Endothelial cell of umbilical vein (primary cell): ENCODE measurements at regions not wholly inside any gene's neighbourhood (a gene's known extent, or its start where the extent isn't known, plus 50 kb on each side); places are given as distances from the start of the nearest gene placed in this dataset.

Source experiments
- CTCF ChIP-seq, 2 donors: IDR thresholded peaks; 1 replicate in 1 of 2; 2 replicates in 1 of 2; pipeline ENCODE4 v1.5.1; 2011; ENCODE audit warnings: low read length in 2 of 2, mild to moderate bottlenecking in 2 of 2, moderate library complexity in 2 of 2, control low read depth in 1 of 2, inconsistent platforms in 1 of 2, low read depth in 1 of 2; ENCODE audit not compliant: insufficient read depth in 1 of 2; ENCODE audit errors: extremely low read depth in 1 of 2
- EZH2 ChIP-seq: IDR thresholded peaks from 2 replicates; pipeline ENCODE4 v1.6.1; 2012; ENCODE audit warnings: borderline replicate concordance, low read depth, mild to moderate bottlenecking, moderate library complexity, low read length, inconsistent platforms; ENCODE audit not compliant: severe bottlenecking
- FOS ChIP-seq: IDR thresholded peaks from 2 replicates; pipeline ENCODE4 v1.6.1; 2011; ENCODE audit warnings: mild to moderate bottlenecking, low read length, moderate library complexity, borderline replicate concordance; ENCODE audit not compliant: insufficient read depth
- GATA2 ChIP-seq: IDR thresholded peaks from 2 replicates; pipeline ENCODE4 v1.7.0; 2011; ENCODE audit warnings: low read depth, mild to moderate bottlenecking, moderate library complexity, mixed read lengths, low read length; ENCODE audit not compliant: insufficient read length, insufficient read depth
- JUN ChIP-seq: IDR thresholded peaks from 2 replicates; pipeline ENCODE4 v1.6.1; 2011; ENCODE audit warnings: borderline replicate concordance, low read depth; ENCODE audit not compliant: insufficient read length, insufficient read depth
- MYC ChIP-seq: IDR thresholded peaks from one replicate; pipeline ENCODE4 v1.6.1; 2011; ENCODE audit warnings: mild to moderate bottlenecking, low read depth, low read length
- POLR2A ChIP-seq: IDR thresholded peaks from 2 replicates; pipeline ENCODE4 v1.6.1; 2012; ENCODE audit warnings: low read depth, mild to moderate bottlenecking, control low read depth, low read length
- POLR2AphosphoS5 ChIP-seq: IDR thresholded peaks from 2 replicates; pipeline ENCODE4 v1.6.1; 2012; ENCODE audit warnings: low read depth, mild to moderate bottlenecking, control low read depth, low read length, moderate library complexity; ENCODE audit not compliant: insufficient read depth

GRCh38 chr11:38927993-38928392 is 2330.0 kb upstream of the RAG2 start:
- no peak for TF ChIP-seq POLR2A
- no peak for TF ChIP-seq GATA2
- TF ChIP-seq POLR2AphosphoS5, result no peak
- TF ChIP-seq EZH2, result no peak
- TF ChIP-seq CTCF (IDR thresholded peaks at IDR 0.05; ENCODE audit: extremely low read depth in 1 of 2, insufficient read depth in 1 of 2, low read depth in 1 of 2, low read length in 2 of 2), result no peak
- no peak for TF ChIP-seq FOS
- TF ChIP-seq MYC, result no peak
- no peak for TF ChIP-seq JUN
